Left lobe of liver (tissue), 2 donors: ENCODE measurements at regions not wholly inside any gene's neighbourhood (a gene's known extent, or its start where the extent isn't known, plus 50 kb on each side); places are given as distances from the start of the nearest gene placed in this dataset.
"Not testable (repeated sequence)": the region's sequence is repeated elsewhere in the genome, so short reads cannot be mapped to it uniquely, and the experiment has no call there.

ENCODE experiments used
- ATAC-seq: fragments of 200-7000 bp; cut with Tn5 transposase; one replicate; pipeline ENCODE4 v1.9.1; 2020; ENCODE audit warnings: mild to moderate bottlenecking, moderate library complexity
- DNase-seq: peaks from one replicate; pipeline ENCODE4 v3.0.0-alpha.2; 2020; ENCODE audit warnings: low spot score
- donor health status: DM: no; HTN: no; CAD: no; lungs with moderate emphysema.
- donor health status: DM: no; HTN: yes; CAD: no.

- DNase-seq, ATAC-seq: not testable (repeated sequence)
These were observed 358.9 kb upstream of the KCND2 start for GRCh38 chr7:119914119-119914518.

GRCh38 chr7:119916501-119916900, 356.5 kb upstream of the KCND2 start:
- DNase-seq (no peak), ATAC-seq (no peak)

- DNase-seq (no peak), ATAC-seq (no peak)
These were observed 354.8 kb upstream of the KCND2 start for GRCh38 chr7:119918185-119918584.

- DNase-seq (no peak), ATAC-seq (no peak)
These were observed 353.0 kb upstream of the KCND2 start for GRCh38 chr7:119919986-119920385.

- DNase-seq (no peak), ATAC-seq (no peak)
These were observed 347.2 kb upstream of the KCND2 start for GRCh38 chr7:119925581-119926289.

- DNase-seq (no peak), ATAC-seq (no peak)
These were observed 343.1 kb upstream of the KCND2 start for GRCh38 chr7:119929891-119930290.

- DNase-seq (no peak), ATAC-seq (no peak)
These were observed 341.6 kb upstream of the KCND2 start for GRCh38 chr7:119931230-119931824.

- peak; percentile 58 for ATAC-seq
These were observed 337.5 kb upstream of the KCND2 start for GRCh38 chr7:119935418-119936025.

GRCh38 chr7:119936836-119937235, 336.1 kb upstream of the KCND2 start:
- DNase-seq, result no peak
- ATAC-seq, result no peak

More at GRCh38 chr7:119935418-119936025, 337.5 kb upstream of the KCND2 start:
- no peak for DNase-seq

- DNase-seq (no peak), ATAC-seq (no peak)
These were observed 335.2 kb upstream of the KCND2 start for GRCh38 chr7:119937745-119938144.

GRCh38 chr7:119943942-119944600, 328.9 kb upstream of the KCND2 start:
- no peak for ATAC-seq

GRCh38 chr7:119944601-119944972, 328.4 kb upstream of the KCND2 start:
- no peak for ATAC-seq
- no peak for DNase-seq

More at GRCh38 chr7:119943942-119944600, 328.9 kb upstream of the KCND2 start:
- DNase-seq, result no peak

GRCh38 chr7:119945822-119946221, 327.2 kb upstream of the KCND2 start:
- DNase-seq, result no peak
- ATAC-seq, result no peak

GRCh38 chr7:119949053-119949452, 323.9 kb upstream of the KCND2 start:
- ATAC-seq, result no peak
- DNase-seq, result no peak

- not testable (repeated sequence) for DNase-seq, ATAC-seq
These were observed 322.5 kb upstream of the KCND2 start for GRCh38 chr7:119950390-119951041.

GRCh38 chr7:119951614-119952013, 321.4 kb upstream of the KCND2 start:
- ATAC-seq, DNase-seq: not testable (repeated sequence)

- DNase-seq, result no peak
- no peak for ATAC-seq
These were observed 315.6 kb upstream of the KCND2 start for GRCh38 chr7:119957335-119957734.

- DNase-seq, result no peak
- no peak for ATAC-seq
These were observed 313.2 kb upstream of the KCND2 start for GRCh38 chr7:119959811-119960210.

- ATAC-seq (no peak), DNase-seq (no peak)
These were observed 309.3 kb upstream of the KCND2 start for GRCh38 chr7:119963654-119964053.

GRCh38 chr7:119964065-119964464, 308.9 kb upstream of the KCND2 start:
- ATAC-seq (no peak), DNase-seq (no peak)
